NT2/D1 (cell line): ENCODE measurements at regions not wholly inside any gene's neighbourhood (a gene's known extent, or its start where the extent isn't known, plus 50 kb on each side); places are given as distances from the start of the nearest gene placed in this dataset.

Experiments
- YY1 ChIP-seq: IDR thresholded peaks from 2 replicates; pipeline ENCODE4 v1.6.1; 2011; ENCODE audit not compliant: insufficient read length, insufficient read depth
- ZNF274 ChIP-seq: IDR thresholded peaks from 2 replicates; pipeline ENCODE4 v1.6.1; 2011; ENCODE audit warnings: mild to moderate bottlenecking, low read depth, low read length

DNA sequence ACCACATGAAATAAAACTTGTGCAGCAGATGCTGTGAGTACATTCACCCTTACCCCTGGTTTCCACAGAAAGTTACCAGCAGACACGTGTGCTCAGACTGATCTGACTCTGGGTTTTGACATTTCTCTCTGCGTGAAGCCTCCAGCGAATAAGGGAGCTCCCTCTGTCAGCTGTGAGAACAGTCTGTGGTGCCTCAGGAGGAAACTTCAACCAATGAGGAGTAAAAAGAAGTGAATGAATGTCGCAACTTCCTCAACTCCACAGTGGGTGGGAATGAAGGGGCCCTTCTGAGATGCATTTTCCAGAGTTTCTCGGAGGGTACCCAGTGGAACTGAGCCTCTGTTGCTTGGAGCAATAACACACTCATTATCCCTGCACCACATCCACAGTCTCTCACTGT is 743.4 kb downstream of the TNS3 start:
- no peak for TF ChIP-seq ZNF274
- no peak for TF ChIP-seq YY1
